Stomach (tissue), 4 donors: ENCODE measurements at regions not wholly inside any gene's neighbourhood (a gene's known extent, or its start where the extent isn't known, plus 50 kb on each side); places are given as distances from the start of the nearest gene placed in this dataset.

Source experiments
- CTCF ChIP-seq, 7 experiments: fragments of 450-650 bp in 4 of 7; fragments of 200-600 bp in 3 of 7; sonication (generic) in 3 of 7; IDR thresholded peaks; one replicate each; pipeline ENCODE4 v1.5.1; 2016 to 2019; ENCODE audit warnings: antibody characterized with exemption in 7 of 7, control low read depth in 2 of 7, mild to moderate bottlenecking in 1 of 7
- EP300 ChIP-seq: sonication (generic); formaldehyde crosslinking; IDR thresholded peaks from one replicate; pipeline ENCODE4 v1.6.1; 2017; ENCODE audit warnings: antibody characterized with exemption
- POLR2A ChIP-seq, 4 donors: fragments of 450-650 bp; IDR thresholded peaks; one replicate each; pipeline ENCODE4 v1.6.1; 2016; ENCODE audit warnings: antibody characterized with exemption in 4 of 4, control low read depth in 2 of 4, mild to moderate bottlenecking in 1 of 4, moderate library complexity in 1 of 4

- TF ChIP-seq CTCF (IDR thresholded peaks at IDR 0.05) (no peak), EP300 (no peak), POLR2A (IDR thresholded peaks at IDR 0.05) (no peak)
Observed at GRCh38 chr3:139112230-139112558, 67.5 kb upstream of the PRR23C start.
